K562 (cell line): ENCODE measurements at regions not wholly inside any gene's neighbourhood (a gene's known extent, or its start where the extent isn't known, plus 50 kb on each side); places are given as distances from the start of the nearest gene placed in this dataset.

Source experiments
- ATF1 ChIP-seq, 2 experiments: fragments of 450-650 bp in 1 of 2; IDR thresholded peaks; 2 replicates each; pipeline ENCODE4 v1.6.1; 2016; ENCODE audit warnings: missing compliant biosample characterization in 1 of 2, missing genetic modification characterization in 1 of 2
- BHLHE40 ChIP-seq: IDR thresholded peaks from 2 replicates; pipeline ENCODE4 v1.6.1; 2011; ENCODE audit warnings: low read length, improper control_type of control experiment
- CBX8 ChIP-seq: fragments of 200-600 bp; sonication (generic); IDR thresholded peaks from 2 replicates; pipeline ENCODE4 v1.6.1; 2012; ENCODE audit warnings: borderline replicate concordance, mixed run types, low read depth, mild to moderate bottlenecking, moderate library complexity, mixed read lengths, low read length, control low read depth, inconsistent platforms; ENCODE audit not compliant: poor library complexity, severe bottlenecking; ENCODE audit errors: extremely low read depth
- CCNT2 ChIP-seq: IDR thresholded peaks from 2 replicates; pipeline ENCODE4 v1.6.1; 2011; ENCODE audit warnings: borderline replicate concordance, low read depth, mild to moderate bottlenecking, moderate library complexity, mixed read lengths, low read length; ENCODE audit not compliant: insufficient read length; ENCODE audit errors: extremely low read depth
- E2F1 ChIP-seq: sonication (generic); formaldehyde crosslinking; IDR thresholded peaks from 2 replicates; pipeline ENCODE4 v1.8.1; 2023; ENCODE audit warnings: mild to moderate bottlenecking, missing genetic modification reagents, moderate library complexity
- GTF2E2 ChIP-seq: fragments of 200-800 bp; sonication (Bioruptor generic); IDR thresholded peaks from 2 replicates; pipeline ENCODE4 v1.6.1; 2016; ENCODE audit warnings: missing genetic modification characterization, missing compliant biosample characterization
- HLTF ChIP-seq: fragments of 450-650 bp; IDR thresholded peaks from 2 replicates; pipeline ENCODE4 v1.6.1; 2016
- MAFF ChIP-seq: IDR thresholded peaks from 2 replicates; pipeline ENCODE4 v1.6.1; 2012; ENCODE audit warnings: low read length, improper control_type of control experiment
- NEUROD1 ChIP-seq: fragments of 150-350 bp; IDR thresholded peaks from 2 replicates; pipeline ENCODE4 v1.6.1; 2014; ENCODE audit warnings: borderline replicate concordance, low read length, low read depth; ENCODE audit not compliant: partially characterized antibody
- PYGO2 ChIP-seq: fragments of 450-650 bp; IDR thresholded peaks from 2 replicates; pipeline ENCODE4 v1.6.1; 2016; ENCODE audit warnings: mild to moderate bottlenecking, missing genetic modification characterization, moderate library complexity, missing compliant biosample characterization
- U2AF1 ChIP-seq: fragments of 200-400 bp; formaldehyde crosslinking; optimal IDR thresholded peaks from 2 replicates; pipeline ENCODE3; 2017; ENCODE audit warnings: mild to moderate bottlenecking, low read depth, low read length, moderate library complexity
- ZBTB40 ChIP-seq, 2 experiments: fragments of 450-650 bp in 1 of 2; sonication (generic) in 1 of 2; formaldehyde crosslinking in 1 of 2; IDR thresholded peaks; 2 replicates each; pipeline versions ENCODE4 v1.7.1 to v1.9.0; 2016 to 2022; ENCODE audit warnings: inconsistent platforms in 1 of 2, mild to moderate bottlenecking in 1 of 2, missing genetic modification reagents in 1 of 2
- ZNF124 ChIP-seq: sonication (generic); formaldehyde crosslinking; IDR thresholded peaks from 2 replicates; pipeline ENCODE4 v1.8.1; 2022; ENCODE audit warnings: missing genetic modification reagents
- ZNF282 ChIP-seq: sonication (generic); formaldehyde crosslinking; IDR thresholded peaks from 2 replicates; pipeline ENCODE4 v1.8.1; 2023; ENCODE audit warnings: missing genetic modification reagents
- ZNF316 ChIP-seq: fragments of 450-650 bp; IDR thresholded peaks from 2 replicates; pipeline ENCODE4 v1.6.1; 2016
- ZNF695 ChIP-seq: fragments of 450-650 bp; formaldehyde crosslinking; IDR thresholded peaks from 2 replicates; pipeline ENCODE4 v1.4.0; 2020; ENCODE audit warnings: mild to moderate bottlenecking, moderate library complexity
- ZNF77 ChIP-seq: fragments of 250-450 bp; sonication (Bioruptor Pico); IDR thresholded peaks from 2 replicates; pipeline ENCODE4 v1.5.0; 2020
- TF ChIP-seq, protein P1 (sequence below): fragments of 250-450 bp; sonication (Bioruptor Pico); IDR thresholded peaks from 2 replicates; pipeline ENCODE4 v1.8.0; 2022; ENCODE audit warnings: inconsistent platforms

GRCh38 chr5:5648694-5649093, 226.2 kb downstream of the ICE1 start (continued):
- TF ChIP-seq ZBTB40 (IDR thresholded peaks at IDR 0.05) (no peak), ZBTB40 (CRISPR knock-in tag; IDR thresholded peaks at IDR 0.05) (no peak), MAFF (peak; percentile 22; the same call in 1 of the 2 replicates), ZNF316 (peak; percentile 25; the same call in 1 of the 2 replicates), ZNF695 (CRISPR knock-in tag) (no peak), HLTF (no peak), CCNT2 (no peak), ZNF282 (CRISPR knock-in tag) (no peak), CBX8 (no peak), PYGO2 (tag) (no peak), NEUROD1 (no peak), U2AF1 (no peak), BHLHE40 (no peak), ZNF77 (CRISPR knock-in tag) (no peak), GTF2E2 (tag) (no peak), ZNF124 (CRISPR knock-in tag) (no peak), E2F1 (CRISPR knock-in tag) (no peak), ATF1 (CRISPR knock-in tag; IDR thresholded peaks at IDR 0.05) (no peak), ATF1 (tag; IDR thresholded peaks at IDR 0.05) (no peak)
- TF ChIP-seq, protein P1, sequence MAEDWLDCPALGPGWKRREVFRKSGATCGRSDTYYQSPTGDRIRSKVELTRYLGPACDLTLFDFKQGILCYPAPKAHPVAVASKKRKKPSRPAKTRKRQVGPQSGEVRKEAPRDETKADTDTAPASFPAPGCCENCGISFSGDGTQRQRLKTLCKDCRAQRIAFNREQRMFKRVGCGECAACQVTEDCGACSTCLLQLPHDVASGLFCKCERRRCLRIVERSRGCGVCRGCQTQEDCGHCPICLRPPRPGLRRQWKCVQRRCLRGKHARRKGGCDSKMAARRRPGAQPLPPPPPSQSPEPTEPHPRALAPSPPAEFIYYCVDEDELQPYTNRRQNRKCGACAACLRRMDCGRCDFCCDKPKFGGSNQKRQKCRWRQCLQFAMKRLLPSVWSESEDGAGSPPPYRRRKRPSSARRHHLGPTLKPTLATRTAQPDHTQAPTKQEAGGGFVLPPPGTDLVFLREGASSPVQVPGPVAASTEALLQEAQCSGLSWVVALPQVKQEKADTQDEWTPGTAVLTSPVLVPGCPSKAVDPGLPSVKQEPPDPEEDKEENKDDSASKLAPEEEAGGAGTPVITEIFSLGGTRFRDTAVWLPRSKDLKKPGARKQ (CRISPR knock-in tag), result no peak
